Lower lobe of right lung (tissue), 2 donors: ENCODE measurements at regions not wholly inside any gene's neighbourhood (a gene's known extent, or its start where the extent isn't known, plus 50 kb on each side); places are given as distances from the start of the nearest gene placed in this dataset.

ENCODE experiments used
- ATAC-seq, 2 donors: fragments of 200-7000 bp; cut with Tn5 transposase; one replicate each; pipeline ENCODE4 v1.9.1; 2020 to 2022; ENCODE audit warnings: mild to moderate bottlenecking in 2 of 2, moderate library complexity in 2 of 2
- DNase-seq: peaks from one replicate; pipeline ENCODE4 v3.0.0-alpha.2; 2020
- H3K27ac ChIP-seq: fragments of 200-600 bp; one replicate; pipeline ENCODE4 v1.8.0; 2022
- H3K27me3 ChIP-seq: fragments of 200-600 bp; one replicate; pipeline ENCODE4 v1.8.0; 2022; ENCODE audit warnings: low read depth
- H3K36me3 ChIP-seq: fragments of 200-600 bp; one replicate; pipeline ENCODE4 v1.8.0; 2022; ENCODE audit warnings: mild to moderate bottlenecking
- H3K4me1 ChIP-seq: fragments of 200-600 bp; one replicate; pipeline ENCODE4 v1.8.0; 2022
- H3K4me3 ChIP-seq: fragments of 200-600 bp; one replicate; pipeline ENCODE4 v1.8.0; 2022; ENCODE audit warnings: mild to moderate bottlenecking
- H3K9me3 ChIP-seq: fragments of 200-600 bp; one replicate; pipeline ENCODE4 v1.8.0; 2022
- intact Hi-C: fragments of 100-400 bp; cut with DNase I; formaldehyde crosslinking; loops from one replicate; pipeline ENCODE4 v1.11.0; 2022
- TF ChIP-seq, protein P1 (sequence below): fragments of 200-600 bp; IDR thresholded peaks from one replicate; pipeline ENCODE4 v1.8.0; 2022; ENCODE audit warnings: antibody characterized with exemption, mild to moderate bottlenecking
- donor health status: DM: no; HTN: yes; CAD: no; lungs with severe emphysema.

DNA sequence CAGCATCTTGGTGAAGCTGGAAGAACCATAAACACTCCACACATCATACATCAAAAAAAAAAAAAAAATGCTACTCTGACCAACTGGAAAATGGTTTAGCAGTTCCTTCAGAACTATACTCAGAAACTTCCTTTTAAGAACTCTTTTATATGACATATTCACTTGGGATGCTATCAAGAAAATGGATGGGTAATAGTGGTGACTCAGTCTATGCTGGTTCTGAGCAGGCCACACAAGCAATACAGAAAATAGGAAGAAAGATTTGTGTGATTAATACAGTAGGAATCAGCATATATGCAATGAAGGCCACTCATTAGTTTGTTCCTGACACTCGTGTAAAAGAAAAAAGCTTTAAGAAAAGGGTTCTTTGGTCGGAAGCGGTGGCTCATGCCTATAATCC lies 123.5 kb upstream of the FAT4 start:
- DNase-seq (no peak), ATAC-seq (no peak)
- TF ChIP-seq, protein P1, sequence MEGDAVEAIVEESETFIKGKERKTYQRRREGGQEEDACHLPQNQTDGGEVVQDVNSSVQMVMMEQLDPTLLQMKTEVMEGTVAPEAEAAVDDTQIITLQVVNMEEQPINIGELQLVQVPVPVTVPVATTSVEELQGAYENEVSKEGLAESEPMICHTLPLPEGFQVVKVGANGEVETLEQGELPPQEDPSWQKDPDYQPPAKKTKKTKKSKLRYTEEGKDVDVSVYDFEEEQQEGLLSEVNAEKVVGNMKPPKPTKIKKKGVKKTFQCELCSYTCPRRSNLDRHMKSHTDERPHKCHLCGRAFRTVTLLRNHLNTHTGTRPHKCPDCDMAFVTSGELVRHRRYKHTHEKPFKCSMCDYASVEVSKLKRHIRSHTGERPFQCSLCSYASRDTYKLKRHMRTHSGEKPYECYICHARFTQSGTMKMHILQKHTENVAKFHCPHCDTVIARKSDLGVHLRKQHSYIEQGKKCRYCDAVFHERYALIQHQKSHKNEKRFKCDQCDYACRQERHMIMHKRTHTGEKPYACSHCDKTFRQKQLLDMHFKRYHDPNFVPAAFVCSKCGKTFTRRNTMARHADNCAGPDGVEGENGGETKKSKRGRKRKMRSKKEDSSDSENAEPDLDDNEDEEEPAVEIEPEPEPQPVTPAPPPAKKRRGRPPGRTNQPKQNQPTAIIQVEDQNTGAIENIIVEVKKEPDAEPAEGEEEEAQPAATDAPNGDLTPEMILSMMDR, result no peak
- Histone ChIP-seq H3K9me3 (no peaks in the 10 kb centered on the region), H3K27ac (no peak overlapping the region), H3K4me1 (no peaks in the 10 kb centered on the region), H3K27me3 (no peaks in the 10 kb centered on the region), H3K36me3 (no peaks in the 10 kb centered on the region), H3K4me3 (no peak overlapping the region)
- intact Hi-C loops, result no loop called here

DNA sequence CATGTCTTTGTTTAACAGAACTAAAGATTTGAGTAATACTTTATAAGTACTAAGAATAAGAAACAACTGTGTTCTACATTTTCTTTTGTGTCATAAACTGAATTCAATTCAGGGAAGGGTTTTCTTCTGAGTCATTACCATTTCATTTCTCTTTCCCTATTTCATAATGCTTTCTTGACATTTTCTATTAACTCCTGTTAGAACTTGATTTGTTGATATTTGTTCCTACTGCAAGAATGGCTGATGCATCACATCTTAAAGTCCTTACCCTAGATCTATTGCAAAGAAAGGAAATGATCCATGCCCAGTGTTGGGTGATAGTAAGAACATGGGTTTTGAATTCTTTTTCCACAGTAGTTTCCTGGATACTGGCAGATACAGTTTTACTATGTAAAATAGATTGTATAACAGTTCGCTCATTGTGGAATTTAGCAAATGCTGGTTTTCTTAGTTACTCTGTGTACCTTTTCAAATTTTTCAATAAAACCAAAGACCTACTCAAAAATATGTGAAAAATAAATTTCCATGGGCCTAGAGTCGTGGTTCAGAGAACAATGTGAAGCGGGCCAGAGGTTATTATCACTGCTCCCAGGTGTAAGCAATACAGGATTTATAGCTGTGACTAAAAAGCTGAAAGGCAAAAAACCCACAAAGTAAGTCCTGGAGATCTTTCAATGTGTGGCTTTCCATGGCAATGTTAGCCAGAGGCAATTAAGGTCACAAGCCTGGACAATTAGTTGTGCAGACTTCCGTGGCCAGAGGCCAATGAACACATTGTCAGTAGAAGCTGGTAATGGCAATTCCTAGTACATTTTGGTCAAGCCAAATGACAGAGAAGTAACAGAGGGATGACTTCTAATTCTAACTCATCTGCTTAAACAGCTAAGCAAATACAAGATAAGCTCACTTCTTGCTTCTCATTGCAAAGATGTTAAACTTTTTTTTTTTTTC lies 127.3 kb upstream of the FAT4 start:
- intact Hi-C loops, result loop anchor here (5.0 kb wide), 1 partner anchor 300 kb away; no protein-coding TSS in a partner anchor

DNA sequence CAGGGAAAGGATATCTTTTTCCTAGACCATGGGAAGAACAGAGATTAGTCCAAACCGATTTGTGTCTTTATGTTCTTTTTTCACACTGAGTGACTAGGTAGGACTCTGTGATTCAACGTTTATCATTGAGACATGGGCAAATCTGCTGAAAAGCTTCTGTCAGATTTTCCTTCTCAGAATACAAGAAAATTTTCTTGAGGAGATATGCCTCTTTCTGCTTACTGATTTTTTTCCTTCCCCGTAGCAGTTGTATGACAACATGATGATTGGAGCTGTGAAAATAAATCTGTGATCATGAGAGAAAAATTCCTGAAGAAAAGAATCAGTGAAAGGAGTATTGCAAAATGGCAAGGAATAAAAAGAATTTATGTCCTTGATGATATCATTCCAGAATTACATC lies 130.6 kb upstream of the FAT4 start:
- no peak overlapping the region for H3K4me3 ChIP-seq
- no peak for ATAC-seq
- no peaks in the 10 kb centered on the region for H3K4me1 ChIP-seq
- no peaks in the 10 kb centered on the region for H3K9me3 ChIP-seq
- TF ChIP-seq, protein P1, result no peak
- no peak overlapping the region for H3K27ac ChIP-seq
- no peaks in the 10 kb centered on the region for H3K27me3 ChIP-seq
- DNase-seq, result no peak
- intact Hi-C loops, result no loop called here
- H3K36me3 ChIP-seq, result no peaks in the 10 kb centered on the region

More for the DNA sequence above, 127.3 kb upstream of the FAT4 start:
- H3K4me3 ChIP-seq, result no peak overlapping the region
- H3K27ac ChIP-seq, result no peak overlapping the region
- H3K4me1 ChIP-seq, result no peaks in the 10 kb centered on the region
- TF ChIP-seq, protein P1, result no peak
- H3K9me3 ChIP-seq, result no peaks in the 10 kb centered on the region
- no peaks in the 10 kb centered on the region for H3K27me3 ChIP-seq
- DNase-seq, result no peak
- H3K36me3 ChIP-seq, result no peaks in the 10 kb centered on the region
- no peak for ATAC-seq

DNA sequence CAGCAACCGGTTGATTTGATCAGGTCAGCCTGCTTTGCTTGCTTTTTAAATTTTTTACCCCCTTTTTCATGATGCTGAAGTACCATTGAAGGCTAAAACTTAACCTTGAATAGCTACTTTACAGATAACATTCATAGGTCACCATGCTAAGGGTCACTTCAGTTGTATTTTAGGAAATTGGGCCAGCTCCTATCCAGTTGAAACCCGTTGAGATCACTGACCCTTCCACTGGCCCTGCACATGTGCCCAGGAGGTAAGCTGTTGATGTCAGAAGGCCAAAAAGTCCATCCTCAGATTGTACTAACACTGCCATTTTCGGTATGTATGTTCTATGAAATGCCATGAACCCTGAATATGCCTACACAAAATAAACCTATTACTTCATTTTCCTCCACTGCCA lies 133.0 kb upstream of the FAT4 start:
- DNase-seq, result no peak
- Histone ChIP-seq H3K9me3 (no peaks in the 10 kb centered on the region), H3K4me3 (no peak overlapping the region), H3K27ac (no peak overlapping the region), H3K36me3 (no peaks in the 10 kb centered on the region), H3K4me1 (no peaks in the 10 kb centered on the region), H3K27me3 (no peaks in the 10 kb centered on the region)
- intact Hi-C loops, result no loop called here
- TF ChIP-seq, protein P1, result no peak
- ATAC-seq, result peak; percentile 30 to 87

DNA sequence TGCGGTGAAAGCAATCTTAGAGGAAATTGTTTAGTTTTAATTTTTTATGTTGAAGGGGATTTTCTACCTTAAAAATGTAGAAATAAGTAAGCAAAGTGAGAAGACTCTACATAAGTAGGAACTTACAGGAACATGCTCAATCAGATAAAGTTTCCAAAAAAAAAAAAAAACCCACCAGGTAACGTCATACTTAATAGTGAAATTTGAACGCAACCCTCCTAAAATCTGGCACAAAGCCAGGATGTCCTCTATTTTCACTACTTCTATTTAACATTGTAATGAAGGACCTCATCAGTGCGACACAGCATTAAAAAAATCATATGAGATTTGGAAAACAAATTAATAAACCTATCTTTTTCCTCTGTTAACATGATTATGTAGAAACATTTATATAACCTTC lies 135.0 kb upstream of the FAT4 start:
- ATAC-seq, result no peak
- TF ChIP-seq, protein P1, result no peak
- H3K27me3 ChIP-seq, result no peaks in the 10 kb centered on the region
- H3K4me3 ChIP-seq, result no peak overlapping the region
- no peak for DNase-seq
- no peaks in the 10 kb centered on the region for H3K4me1 ChIP-seq
- H3K9me3 ChIP-seq, result no peaks in the 10 kb centered on the region
- no peaks in the 10 kb centered on the region for H3K36me3 ChIP-seq
- intact Hi-C loops, result no loop called here
- no peak overlapping the region for H3K27ac ChIP-seq
